ENCODE measurements at regions not wholly inside any gene's neighbourhood (a gene's known extent, or its start where the extent isn't known, plus 50 kb on each side); places are given as distances from the start of the nearest gene placed in this dataset.

DNA sequence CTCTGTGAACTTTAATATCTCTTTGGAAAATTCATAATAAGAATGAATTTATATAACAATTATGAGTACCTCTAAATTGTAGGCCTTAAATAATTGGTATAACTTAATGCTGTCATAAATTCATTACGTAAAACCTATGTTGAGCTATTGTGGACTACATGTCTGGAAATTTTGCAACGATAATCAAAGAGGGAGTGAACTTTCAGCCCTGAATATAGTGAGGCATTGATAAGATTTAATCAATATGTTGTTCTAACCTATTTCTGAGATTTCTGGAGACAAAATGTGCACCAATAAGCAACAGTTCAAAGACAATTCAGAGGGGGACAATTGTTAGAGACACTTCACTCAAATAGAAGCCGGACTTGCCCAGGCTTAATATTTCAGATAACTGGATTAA is 499.4 kb downstream of the ELAVL2 start:
- Mint-ChIP-seq H3K27ac (ENCODE audit: unreplicated experiment) (no peak overlapping the region), H3K27me3 (ENCODE audit: unreplicated experiment) (no peaks in the 10 kb centered on the region), H3K9me3 (ENCODE audit: unreplicated experiment) (peaks cover 27% of the 10 kb centered on the region), H3K4me3 (ENCODE audit: unreplicated experiment) (no peak overlapping the region), H3K36me3 (ENCODE audit: unreplicated experiment) (no peaks in the 10 kb centered on the region), H3K4me1 (ENCODE audit: unreplicated experiment) (no peaks in the 10 kb centered on the region)
- DNase-seq (ENCODE audit: extremely low spot score, unreplicated experiment), result no peak
- TF ChIP-seq, protein P1, sequence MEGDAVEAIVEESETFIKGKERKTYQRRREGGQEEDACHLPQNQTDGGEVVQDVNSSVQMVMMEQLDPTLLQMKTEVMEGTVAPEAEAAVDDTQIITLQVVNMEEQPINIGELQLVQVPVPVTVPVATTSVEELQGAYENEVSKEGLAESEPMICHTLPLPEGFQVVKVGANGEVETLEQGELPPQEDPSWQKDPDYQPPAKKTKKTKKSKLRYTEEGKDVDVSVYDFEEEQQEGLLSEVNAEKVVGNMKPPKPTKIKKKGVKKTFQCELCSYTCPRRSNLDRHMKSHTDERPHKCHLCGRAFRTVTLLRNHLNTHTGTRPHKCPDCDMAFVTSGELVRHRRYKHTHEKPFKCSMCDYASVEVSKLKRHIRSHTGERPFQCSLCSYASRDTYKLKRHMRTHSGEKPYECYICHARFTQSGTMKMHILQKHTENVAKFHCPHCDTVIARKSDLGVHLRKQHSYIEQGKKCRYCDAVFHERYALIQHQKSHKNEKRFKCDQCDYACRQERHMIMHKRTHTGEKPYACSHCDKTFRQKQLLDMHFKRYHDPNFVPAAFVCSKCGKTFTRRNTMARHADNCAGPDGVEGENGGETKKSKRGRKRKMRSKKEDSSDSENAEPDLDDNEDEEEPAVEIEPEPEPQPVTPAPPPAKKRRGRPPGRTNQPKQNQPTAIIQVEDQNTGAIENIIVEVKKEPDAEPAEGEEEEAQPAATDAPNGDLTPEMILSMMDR (IDR thresholded peaks at IDR 0.05), result no peak

DNA sequence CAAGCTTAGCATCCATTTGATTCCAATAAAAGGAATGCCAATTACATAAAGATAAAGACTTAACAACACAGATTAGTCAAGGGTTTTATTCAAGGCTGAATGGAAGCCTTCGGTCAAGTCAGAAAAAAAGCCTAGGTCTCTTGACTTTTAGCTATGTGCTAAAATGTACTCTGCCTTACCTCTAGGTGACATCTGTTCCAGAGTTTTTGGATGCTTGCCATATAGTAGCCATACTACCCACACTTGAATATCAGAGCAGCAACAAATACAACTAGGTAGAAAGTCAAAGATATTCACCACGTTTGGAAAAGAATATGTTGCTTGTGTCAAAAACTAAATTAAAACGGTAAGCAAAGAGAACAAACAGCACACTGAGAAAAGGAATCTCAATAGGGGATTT is 484.7 kb downstream of the ELAVL2 start:
- Mint-ChIP-seq H3K4me1 (ENCODE audit: unreplicated experiment) (no peaks in the 10 kb centered on the region), H3K27ac (ENCODE audit: unreplicated experiment) (no peak overlapping the region), H3K27me3 (ENCODE audit: unreplicated experiment) (no peaks in the 10 kb centered on the region), H3K4me3 (ENCODE audit: unreplicated experiment) (no peak overlapping the region), H3K36me3 (ENCODE audit: unreplicated experiment) (no peaks in the 10 kb centered on the region), H3K9me3 (ENCODE audit: unreplicated experiment) (no peaks in the 10 kb centered on the region)
- TF ChIP-seq, protein P1 (IDR thresholded peaks at IDR 0.05), result no peak
- DNase-seq (ENCODE audit: extremely low spot score, unreplicated experiment), result no peak

DNA sequence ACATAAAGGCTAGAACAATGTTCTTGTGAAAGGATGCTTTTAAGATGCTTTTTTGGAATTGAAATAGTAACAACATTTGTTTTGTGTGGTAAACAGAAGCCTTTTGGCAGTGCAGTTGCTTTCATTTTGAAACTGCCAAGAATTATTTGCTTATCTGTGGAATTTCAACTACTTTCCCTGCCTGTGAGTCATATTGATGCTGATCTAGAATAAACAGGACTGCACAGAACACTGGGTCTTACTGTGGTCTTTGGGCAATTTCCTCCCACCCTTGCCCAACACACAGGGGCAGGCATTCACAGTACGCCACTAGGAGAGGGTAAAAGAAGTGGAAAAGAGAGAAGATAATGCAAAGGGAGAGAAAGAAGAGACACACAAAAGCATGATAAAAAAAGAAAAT is 483.7 kb downstream of the ELAVL2 start:
- no peak overlapping the region for H3K4me3 Mint-ChIP-seq (ENCODE audit: unreplicated experiment)
- no peak for DNase-seq (ENCODE audit: extremely low spot score, unreplicated experiment)
- no peaks in the 10 kb centered on the region for H3K36me3 Mint-ChIP-seq (ENCODE audit: unreplicated experiment)
- no peaks in the 10 kb centered on the region for H3K27me3 Mint-ChIP-seq (ENCODE audit: unreplicated experiment)
- H3K27ac Mint-ChIP-seq (ENCODE audit: unreplicated experiment), result no peak overlapping the region
- no peaks in the 10 kb centered on the region for H3K4me1 Mint-ChIP-seq (ENCODE audit: unreplicated experiment)
- no peaks in the 10 kb centered on the region for H3K9me3 Mint-ChIP-seq (ENCODE audit: unreplicated experiment)
- TF ChIP-seq, protein P1 (IDR thresholded peaks at IDR 0.05), result no peak

DNA sequence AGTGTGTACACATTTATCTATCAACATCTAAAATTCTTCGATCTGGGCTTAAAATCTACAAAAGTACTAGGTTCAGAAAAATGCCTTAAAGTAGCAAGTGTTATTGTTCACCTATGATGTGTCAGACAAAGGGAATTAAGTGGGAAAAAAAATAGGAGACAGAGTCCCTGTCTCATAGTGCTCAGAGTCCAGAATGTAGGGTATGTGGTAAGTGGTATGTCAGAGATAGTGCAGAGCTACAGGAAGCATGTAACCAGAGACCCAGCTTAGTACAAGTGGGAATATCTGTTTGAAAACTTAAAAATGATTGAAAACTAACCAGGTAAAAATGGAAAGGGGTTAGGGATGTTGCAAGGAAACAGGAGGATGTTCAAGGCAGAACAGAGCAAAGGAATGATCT is 482.8 kb downstream of the ELAVL2 start:
- TF ChIP-seq, protein P1 (IDR thresholded peaks at IDR 0.05), result no peak
- no peak overlapping the region for H3K4me3 Mint-ChIP-seq (ENCODE audit: unreplicated experiment)
- no peak for DNase-seq (ENCODE audit: extremely low spot score, unreplicated experiment)
- H3K4me1 Mint-ChIP-seq (ENCODE audit: unreplicated experiment), result no peaks in the 10 kb centered on the region
- H3K27me3 Mint-ChIP-seq (ENCODE audit: unreplicated experiment), result no peaks in the 10 kb centered on the region
- no peak overlapping the region for H3K27ac Mint-ChIP-seq (ENCODE audit: unreplicated experiment)
- no peaks in the 10 kb centered on the region for H3K36me3 Mint-ChIP-seq (ENCODE audit: unreplicated experiment)
- no peaks in the 10 kb centered on the region for H3K9me3 Mint-ChIP-seq (ENCODE audit: unreplicated experiment)

DNA sequence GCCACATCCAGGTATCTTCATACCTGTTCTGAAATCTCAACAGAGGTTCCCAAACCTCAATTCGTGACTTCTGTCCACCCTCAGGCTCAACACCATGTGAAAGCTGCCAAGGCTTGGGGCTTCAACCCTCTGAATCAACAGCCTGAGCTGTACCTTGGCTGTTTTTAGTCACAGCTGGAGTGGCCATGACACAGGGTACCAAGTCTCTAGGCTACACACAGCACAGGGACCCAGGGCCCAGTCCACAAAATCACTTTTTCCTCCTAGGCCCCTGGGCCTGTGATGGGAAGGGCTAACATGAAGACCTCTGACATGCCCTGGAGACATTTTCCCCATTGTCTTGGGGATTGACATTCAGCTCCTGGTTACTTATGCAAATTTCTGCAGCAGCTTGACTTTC is 464.9 kb downstream of the ELAVL2 start:
- Mint-ChIP-seq H3K27ac (ENCODE audit: unreplicated experiment) (no peak overlapping the region), H3K4me3 (ENCODE audit: unreplicated experiment) (no peak overlapping the region), H3K27me3 (ENCODE audit: unreplicated experiment) (no peaks in the 10 kb centered on the region), H3K36me3 (ENCODE audit: unreplicated experiment) (no peaks in the 10 kb centered on the region), H3K9me3 (ENCODE audit: unreplicated experiment) (peaks cover 18% of the 10 kb centered on the region), H3K4me1 (ENCODE audit: unreplicated experiment) (no peaks in the 10 kb centered on the region)
- TF ChIP-seq, protein P1 (IDR thresholded peaks at IDR 0.05), result no peak
- no peak for DNase-seq (ENCODE audit: extremely low spot score, unreplicated experiment)

Measured in osteocyte (in vitro differentiated cells).